VCaP (cell line): ENCODE measurements at regions not wholly inside any gene's neighbourhood (a gene's known extent, or its start where the extent isn't known, plus 50 kb on each side); places are given as distances from the start of the nearest gene placed in this dataset.
"Not testable (repeated sequence)": the region's sequence is repeated elsewhere in the genome, so short reads cannot be mapped to it uniquely, and the experiment has no call there.

Experiments
- H3K27ac ChIP-seq: fragments of 450-650 bp; 2 replicates; pipeline ENCODE4 v1.5.1; 2017
- CTCF ChIP-seq: fragments of 450-650 bp; conservative IDR thresholded peaks from 2 replicates; pipeline ENCODE4 v1.5.1; 2017; ENCODE audit warnings: mild to moderate bottlenecking, moderate library complexity

GRCh38 chr5:118592229-118593002 is 395.9 kb downstream of the DTWD2 start:
- no peak for TF ChIP-seq CTCF
- H3K27ac ChIP-seq: no peak overlapping the region

- no peak overlapping the region for H3K27ac ChIP-seq
- no peak for TF ChIP-seq CTCF
Observed at GRCh38 chr5:118590806-118591205, 397.5 kb downstream of the DTWD2 start.

DNA sequence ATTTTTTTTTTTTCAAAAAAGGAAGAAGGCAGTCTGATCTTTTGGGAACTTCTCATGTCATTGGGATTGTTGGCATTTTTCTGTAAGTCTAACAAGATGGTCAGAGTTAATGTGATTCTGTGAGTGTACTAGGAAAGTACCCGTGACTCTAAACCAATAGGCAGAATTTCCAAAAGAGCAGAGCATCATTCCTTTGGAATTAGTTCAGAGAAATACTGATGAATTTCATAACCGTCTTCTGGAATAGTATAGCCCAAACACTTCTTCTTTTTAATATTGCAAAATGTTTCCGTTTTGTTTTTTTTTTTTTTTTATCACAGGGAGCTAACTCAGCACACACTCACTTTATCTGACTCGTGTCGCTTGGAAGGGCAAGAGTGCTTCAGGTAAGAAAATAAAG is 407.4 kb downstream of the DTWD2 start:
- TF ChIP-seq CTCF: no peak

DNA sequence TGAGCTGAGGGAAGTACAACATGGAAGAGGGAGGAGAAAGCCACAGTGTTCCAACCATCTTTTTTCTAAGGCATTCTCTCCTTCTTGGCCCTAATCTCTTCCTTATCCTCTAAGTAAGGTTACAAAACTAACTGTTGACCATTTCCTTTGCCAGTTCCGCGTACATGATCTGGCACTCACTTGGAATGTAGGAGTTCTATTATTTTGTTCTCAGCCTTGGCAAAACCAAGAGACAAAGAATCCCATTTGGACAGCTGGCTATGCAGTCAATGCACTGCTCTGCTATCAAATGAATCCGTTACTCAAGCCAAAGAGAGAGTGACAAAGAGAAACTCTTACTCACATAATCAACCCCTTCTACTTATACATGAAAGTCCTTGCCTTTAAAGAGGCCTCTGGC is 410.3 kb downstream of the DTWD2 start:
- H3K27ac ChIP-seq: no peak overlapping the region
- TF ChIP-seq CTCF: no peak

More for the DNA sequence above, 407.4 kb downstream of the DTWD2 start:
- H3K27ac ChIP-seq: no peak overlapping the region

- TF ChIP-seq CTCF: no peak
Observed at GRCh38 chr5:118577621-118578020, 410.7 kb downstream of the DTWD2 start.

GRCh38 chr5:118570276-118570675 is 418.1 kb downstream of the DTWD2 start:
- not testable (repeated sequence) for H3K27ac ChIP-seq

More at GRCh38 chr5:118577621-118578020, 410.7 kb downstream of the DTWD2 start:
- H3K27ac ChIP-seq: no peak overlapping the region

DNA sequence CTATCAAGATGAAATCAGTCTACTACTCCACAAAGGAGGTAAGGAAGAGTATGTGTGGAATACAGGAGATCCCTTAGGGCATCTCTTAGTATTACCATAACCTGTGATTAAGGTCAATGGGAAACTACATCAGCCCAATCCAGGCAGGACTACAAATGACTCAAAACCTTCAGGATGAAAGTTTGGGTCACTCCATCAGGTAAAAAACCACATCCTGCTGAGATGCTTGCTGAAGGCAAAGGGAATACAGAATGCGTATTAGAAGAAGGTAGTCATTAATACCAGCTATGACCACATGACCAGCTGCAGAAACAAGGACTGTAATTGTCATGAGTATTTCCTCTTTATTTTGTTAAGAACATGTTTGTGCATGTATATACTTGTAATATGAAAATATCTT is 418.8 kb downstream of the DTWD2 start:
- H3K27ac ChIP-seq: not testable (repeated sequence)

DNA sequence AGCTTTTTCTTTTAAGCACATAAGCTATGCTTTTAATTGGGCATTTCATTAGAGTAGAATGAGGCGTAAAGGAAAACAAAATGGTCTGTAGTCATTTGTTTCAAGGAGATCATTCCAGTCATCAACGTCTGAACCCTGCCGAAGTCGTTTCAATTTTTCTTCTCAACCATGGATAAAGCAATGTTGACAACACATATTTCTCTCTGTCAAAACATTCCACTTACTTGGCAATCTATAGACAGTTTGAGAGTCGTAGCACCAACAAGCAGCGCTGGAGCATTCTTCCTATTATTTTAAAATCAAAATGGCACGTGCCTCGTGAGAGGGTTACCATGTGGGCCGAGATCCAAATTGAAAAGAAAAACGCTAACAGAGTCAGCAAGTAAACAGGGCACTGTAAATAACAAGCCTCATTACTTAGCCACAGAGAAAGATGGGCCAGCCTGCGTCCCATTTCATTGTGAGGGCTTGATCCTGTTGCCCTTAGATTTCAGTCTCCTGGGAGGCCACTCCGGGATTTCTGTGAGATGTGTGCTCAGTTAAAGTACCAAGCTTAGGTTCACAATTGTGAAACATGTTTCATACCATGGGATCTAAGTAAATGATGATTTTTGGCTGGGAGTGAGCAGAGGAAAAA is 422.9 kb downstream of the DTWD2 start:
- H3K27ac ChIP-seq: no peak overlapping the region
- TF ChIP-seq CTCF: no peak
